ENCODE measurements at regions not wholly inside any gene's neighbourhood (a gene's known extent, or its start where the extent isn't known, plus 50 kb on each side); places are given as distances from the start of the nearest gene placed in this dataset.
A peak's percentile ranks its signal among the peaks of the same experiment; 100 is the strongest.

- DNase-seq (ENCODE audit: low read depth), result peak; percentile 17
- H3K4me3 ChIP-seq (replicated peaks; ENCODE audit: low read depth, low read length), result no peak overlapping the region
- no peak for TF ChIP-seq CTCF (IDR thresholded peaks at IDR 0.05; ENCODE audit: low read length, missing control alignments)
These were observed 167.8 kb upstream of the TUT7 start for GRCh38 chr9:86521977-86522376.

GRCh38 chr9:86521322-86521721, 167.1 kb upstream of the TUT7 start:
- no peak for TF ChIP-seq CTCF (IDR thresholded peaks at IDR 0.05; ENCODE audit: low read length, missing control alignments)
- no peak overlapping the region for H3K4me3 ChIP-seq (replicated peaks; ENCODE audit: low read depth, low read length)
- no peak for DNase-seq (ENCODE audit: low read depth)

- no peak for TF ChIP-seq CTCF (IDR thresholded peaks at IDR 0.05; ENCODE audit: low read length, missing control alignments)
- DNase-seq (ENCODE audit: low read depth), result no peak
- no peak overlapping the region for H3K4me3 ChIP-seq (replicated peaks; ENCODE audit: low read depth, low read length)
These were observed 164.9 kb upstream of the TUT7 start for GRCh38 chr9:86519066-86519615.

GRCh38 chr9:86517475-86517874, 163.3 kb upstream of the TUT7 start:
- H3K4me3 ChIP-seq (replicated peaks; ENCODE audit: low read depth, low read length), result no peak overlapping the region
- no peak for TF ChIP-seq CTCF (IDR thresholded peaks at IDR 0.05; ENCODE audit: low read length, missing control alignments)
- no peak for DNase-seq (ENCODE audit: low read depth)

GRCh38 chr9:86516564-86516963, 162.4 kb upstream of the TUT7 start:
- H3K4me3 ChIP-seq (replicated peaks; ENCODE audit: low read depth, low read length), result no peak overlapping the region
- no peak for DNase-seq (ENCODE audit: low read depth)
- TF ChIP-seq CTCF (IDR thresholded peaks at IDR 0.05; ENCODE audit: low read length, missing control alignments), result no peak

GRCh38 chr9:86515221-86515620, 161.0 kb upstream of the TUT7 start:
- no peak for TF ChIP-seq CTCF (IDR thresholded peaks at IDR 0.05; ENCODE audit: low read length, missing control alignments)
- H3K4me3 ChIP-seq (replicated peaks; ENCODE audit: low read depth, low read length), result no peak overlapping the region
- DNase-seq (ENCODE audit: low read depth), result no peak

- no peak for DNase-seq (ENCODE audit: low read depth)
- no peak overlapping the region for H3K4me3 ChIP-seq (replicated peaks; ENCODE audit: low read depth, low read length)
- TF ChIP-seq CTCF (IDR thresholded peaks at IDR 0.05; ENCODE audit: low read length, missing control alignments), result no peak
These were observed 159.2 kb upstream of the TUT7 start for GRCh38 chr9:86513429-86513828.

Data from fibroblast of pulmonary artery (primary cell).